HG02798 (cell line): ENCODE measurements at regions not wholly inside any gene's neighbourhood (a gene's known extent, or its start where the extent isn't known, plus 50 kb on each side); places are given as distances from the start of the nearest gene placed in this dataset.
"Not testable (repeated sequence)": the region's sequence is repeated elsewhere in the genome, so short reads cannot be mapped to it uniquely, and the experiment has no call there.

Experiments
- ATAC-seq: cut with Tn5 transposase; IDR thresholded peaks from one replicate; pipeline ENCODE4 v1.9.1; 2021; ENCODE audit warnings: mild to moderate bottlenecking; ENCODE audit not compliant: unreplicated experiment, poor library complexity

DNA sequence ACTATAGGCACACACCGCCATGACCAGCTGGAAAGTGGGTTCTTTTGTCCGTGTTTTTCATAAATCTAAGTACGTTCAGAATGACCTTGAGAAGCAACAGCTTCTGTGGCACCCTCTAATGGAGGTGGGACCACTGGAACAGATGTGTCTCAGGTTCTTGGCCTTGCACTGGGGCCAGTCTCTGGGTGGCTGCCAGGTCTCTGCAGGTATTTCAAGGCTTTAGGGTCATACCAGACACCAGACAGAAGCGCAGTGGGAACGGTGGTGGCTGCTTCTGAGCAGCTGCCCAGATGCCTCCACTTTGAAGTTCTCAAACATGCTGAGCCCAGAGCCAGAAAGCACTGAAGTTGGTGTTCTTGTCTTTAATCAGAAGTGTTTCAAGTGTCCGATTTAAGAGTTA, 75.0 kb upstream of the RBM19 start:
- no peak for ATAC-seq

- no peak for ATAC-seq
Observed at GRCh38 chr12:114038962-114039361, 72.8 kb upstream of the RBM19 start.

GRCh38 chr12:114032801-114033200, 66.7 kb upstream of the RBM19 start:
- no peak for ATAC-seq

DNA sequence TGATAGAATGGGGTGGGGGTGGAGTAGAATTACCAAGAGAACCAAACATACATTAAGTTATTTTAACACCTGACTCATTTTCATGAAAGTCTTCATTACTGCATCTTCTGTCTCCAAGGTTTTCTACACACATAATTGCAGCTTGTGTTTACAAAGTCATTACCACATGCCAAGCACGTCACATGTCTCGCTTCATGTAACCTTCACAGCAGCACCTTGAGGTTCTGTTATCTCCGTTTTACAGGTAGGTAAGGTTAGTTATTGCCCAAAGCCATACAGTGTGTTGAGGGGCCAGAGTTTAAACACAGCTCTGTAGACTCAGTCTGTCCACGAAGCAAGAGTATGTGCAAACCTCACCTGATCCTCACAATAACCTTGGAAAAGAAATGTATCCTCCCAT, 64.3 kb upstream of the RBM19 start:
- ATAC-seq: no peak

- ATAC-seq: no peak
Observed at GRCh38 chr12:114026805-114027204, 60.7 kb upstream of the RBM19 start.

- ATAC-seq: no peak
Observed at GRCh38 chr12:114025935-114026334, 59.8 kb upstream of the RBM19 start.

DNA sequence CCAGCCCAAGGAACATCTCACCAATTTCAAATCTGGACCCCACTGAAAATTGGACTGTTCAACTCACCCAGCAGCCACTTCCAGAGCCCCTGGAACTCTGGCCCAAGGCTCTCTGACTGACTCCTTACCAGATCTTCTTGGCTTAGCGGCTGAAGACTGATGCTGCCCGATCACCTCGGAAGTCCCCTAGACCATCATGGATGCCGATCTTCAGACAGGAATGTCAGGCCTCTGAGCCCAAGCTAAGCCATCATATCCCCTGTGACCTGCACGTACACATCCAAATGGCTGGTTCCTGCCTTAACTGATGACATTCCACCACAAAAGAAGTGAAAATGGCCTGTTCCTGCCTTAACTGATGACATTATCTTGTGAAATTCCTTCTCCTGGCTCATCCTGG, 56.0 kb upstream of the RBM19 start:
- not testable (repeated sequence) for ATAC-seq

GRCh38 chr12:114018669-114019068, 52.5 kb upstream of the RBM19 start:
- no peak for ATAC-seq
